ENCODE measurements at regions not wholly inside any gene's neighbourhood (a gene's known extent, or its start where the extent isn't known, plus 50 kb on each side); places are given as distances from the start of the nearest gene placed in this dataset.

- intact Hi-C loops (cut with micrococcal nuclease), result no loop called here
- no peaks in the 10 kb centered on the region for H3K36me3 Mint-ChIP-seq
- Histone ChIP-seq H3K4me2 (replicated peaks; ENCODE audit: extremely low read depth, low read length, poor library complexity, severe bottlenecking) (no peak overlapping the region), H2AFZ (ENCODE audit: insufficient read depth, low read depth, low read length, poor library complexity, severe bottlenecking) (no peak overlapping the region), H3K4me3 (replicated peaks in 1 of 3; ENCODE audit: low read depth in 2 of 3, low read length in 3 of 3) (no peak overlapping the region), H3K36me3 (replicated peaks in 1 of 2; ENCODE audit: control insufficient read depth in 1 of 2, insufficient read depth in 2 of 2, low read length in 2 of 2) (no peaks in the 10 kb centered on the region), H4K20me1 (ENCODE audit: insufficient read depth, low read length) (no peaks in the 10 kb centered on the region), H3K4me1 (ENCODE audit: control insufficient read depth in 1 of 2, insufficient read depth in 2 of 2, low read length in 2 of 2) (peaks cover 15% of the 10 kb centered on the region in 2 donors), H3K79me2 (ENCODE audit: insufficient read depth, low read length) (no peaks in the 10 kb centered on the region), H3K27me3 (ENCODE audit: control insufficient read depth in 2 of 2, insufficient read depth in 2 of 2, low read length in 2 of 2) (no peaks in the 10 kb centered on the region), H3K27ac (ENCODE audit: low read depth in 1 of 2, low read length in 2 of 2) (no peak overlapping the region), H3K9ac (ENCODE audit: insufficient read depth, low read length, poor library complexity, severe bottlenecking) (no peak overlapping the region), H3K9me3 (replicated peaks in 1 of 2; ENCODE audit: control insufficient read depth in 1 of 2, insufficient read depth in 1 of 2, low read length in 2 of 2) (no peaks in the 10 kb centered on the region)
- H3K4me1 Mint-ChIP-seq, result peaks cover 19% of the 10 kb centered on the region
- DNase-seq, result no peak
- peaks cover 0 to 2% (median 0%) of the 10 kb centered on the region in 7 donors for H3K9me3 Mint-ChIP-seq
- H3K27ac Mint-ChIP-seq, result no peak overlapping the region
- no peak overlapping the region for H3K4me3 Mint-ChIP-seq
- TF ChIP-seq CTCF (IDR thresholded peaks at IDR 0.05), result no peak
- no CpG with 5 or more reads among the region's 3 CpGs for WGBS (ENCODE audit: insufficient coverage)
- peaks cover 8 to 20% (median 8%) of the 10 kb centered on the region in 3 donors for H3K27me3 Mint-ChIP-seq (ENCODE audit: low read depth in 3 of 3)
Measured at GRCh38 chrX:41003506-41004270, 81.6 kb upstream of the USP9X start.

- Histone ChIP-seq H3K9me3 (replicated peaks in 1 of 2; ENCODE audit: control insufficient read depth in 1 of 2, insufficient read depth in 1 of 2, low read length in 2 of 2) (no peaks in the 10 kb centered on the region), H3K79me2 (ENCODE audit: insufficient read depth, low read length) (no peaks in the 10 kb centered on the region), H3K4me3 (replicated peaks in 1 of 3; ENCODE audit: low read depth in 2 of 3, low read length in 3 of 3) (no peak overlapping the region), H3K4me1 (ENCODE audit: control insufficient read depth in 1 of 2, insufficient read depth in 2 of 2, low read length in 2 of 2) (peaks cover 23 to 24% of the 10 kb centered on the region in 2 donors), H3K9ac (ENCODE audit: insufficient read depth, low read length, poor library complexity, severe bottlenecking) (no peak overlapping the region), H3K27ac (ENCODE audit: low read depth in 1 of 2, low read length in 2 of 2) (no peak overlapping the region), H2AFZ (ENCODE audit: insufficient read depth, low read depth, low read length, poor library complexity, severe bottlenecking) (no peak overlapping the region), H3K36me3 (replicated peaks in 1 of 2; ENCODE audit: control insufficient read depth in 1 of 2, insufficient read depth in 2 of 2, low read length in 2 of 2) (no peaks in the 10 kb centered on the region), H3K27me3 (ENCODE audit: control insufficient read depth in 2 of 2, insufficient read depth in 2 of 2, low read length in 2 of 2) (no peaks in the 10 kb centered on the region), H3K4me2 (replicated peaks; ENCODE audit: extremely low read depth, low read length, poor library complexity, severe bottlenecking) (peak overlapping the region; percentile 43), H4K20me1 (ENCODE audit: insufficient read depth, low read length) (no peaks in the 10 kb centered on the region)
- H3K4me3 Mint-ChIP-seq, result peak overlapping the region; percentile 24 to 73
- H3K27me3 Mint-ChIP-seq (ENCODE audit: low read depth in 3 of 3), result peaks cover 8 to 22% (median 8%) of the 10 kb centered on the region in 3 donors
- whole genome bisulfite sequencing (ENCODE audit: insufficient coverage), result no CpG with 5 or more reads among the region's 3 CpGs
- no peaks in the 10 kb centered on the region for H3K36me3 Mint-ChIP-seq
- no peak for TF ChIP-seq CTCF (IDR thresholded peaks at IDR 0.05)
- H3K27ac Mint-ChIP-seq, result peak overlapping the region in 2 of 7 donors; percentile 46 to 87
- peaks cover 0 to 2% (median 0%) of the 10 kb centered on the region in 7 donors for H3K9me3 Mint-ChIP-seq
- peak; percentile 6 to 32 (median 21) for DNase-seq
- intact Hi-C loops (cut with micrococcal nuclease), result no loop called here
- peaks cover 29% of the 10 kb centered on the region for H3K4me1 Mint-ChIP-seq
Measured at GRCh38 chrX:41005445-41005992, 79.7 kb upstream of the USP9X start.
